Activated naive CD8-positive, alpha-beta T cell (primary cell): ENCODE measurements at regions not wholly inside any gene's neighbourhood (a gene's known extent, or its start where the extent isn't known, plus 50 kb on each side); places are given as distances from the start of the nearest gene placed in this dataset.

ENCODE experiments used
- H3K27ac Mint-ChIP-seq: one replicate; pipeline ENCODE4 v1.8.0; 2021; ENCODE audit warnings: mixed read lengths
- H3K27me3 Mint-ChIP-seq: one replicate; pipeline ENCODE4 v1.8.0; 2021; ENCODE audit warnings: mixed read lengths
- H3K36me3 Mint-ChIP-seq: one replicate; pipeline ENCODE4 v1.8.0; 2021; ENCODE audit warnings: mixed read lengths
- H3K4me1 Mint-ChIP-seq: one replicate; pipeline ENCODE4 v1.8.0; 2021; ENCODE audit warnings: low read depth, mixed read lengths
- H3K4me3 Mint-ChIP-seq: one replicate; pipeline ENCODE4 v1.8.0; 2021; ENCODE audit warnings: mild to moderate bottlenecking, mixed read lengths
- H3K9me3 Mint-ChIP-seq: one replicate; pipeline ENCODE4 v1.8.0; 2021; ENCODE audit warnings: low read depth, mixed read lengths

DNA sequence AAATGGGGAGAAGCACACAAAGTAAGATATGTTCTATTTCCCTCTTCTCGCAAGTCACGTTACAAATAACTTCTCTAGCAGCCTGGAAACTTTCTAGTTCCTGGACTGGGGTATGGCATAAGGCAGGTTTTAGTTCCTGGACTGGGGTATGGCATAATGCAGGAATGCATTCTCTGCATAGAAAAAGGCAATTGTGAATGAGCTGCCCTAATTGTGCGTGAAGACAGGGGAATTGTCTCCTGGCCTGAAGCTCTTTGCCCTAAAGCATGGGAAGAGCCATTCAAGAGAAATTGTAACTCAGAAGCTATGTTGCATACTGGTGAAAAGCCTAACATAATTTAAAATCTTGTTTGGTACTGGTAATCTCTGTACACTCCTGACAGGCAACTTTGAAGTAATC lies 54.3 kb upstream of the CBLB start:
- Mint-ChIP-seq H3K9me3 (peaks cover 17% of the 10 kb centered on the region), H3K27ac (no peak overlapping the region)

DNA sequence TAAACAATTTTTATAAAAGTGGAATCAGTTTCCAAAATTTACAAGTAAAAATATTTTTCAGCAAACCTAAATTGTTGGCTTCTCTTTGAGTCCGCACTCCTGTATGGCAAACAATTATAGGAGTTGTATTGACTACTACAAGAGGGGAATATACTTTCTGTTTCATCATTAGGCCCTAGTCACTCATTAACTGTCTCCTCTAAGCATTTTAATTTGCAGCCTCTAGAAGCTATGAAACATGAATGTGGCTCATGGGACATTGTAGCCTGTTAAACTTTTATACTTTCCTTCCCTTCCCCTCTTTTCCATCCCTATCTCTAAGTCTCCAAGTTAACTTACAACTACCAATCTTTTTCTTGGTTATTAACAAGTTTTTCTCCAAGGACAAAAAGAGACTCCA lies 58.9 kb upstream of the CBLB start:
- H3K27me3 Mint-ChIP-seq: no peaks in the 10 kb centered on the region
- no peaks in the 10 kb centered on the region for H3K4me1 Mint-ChIP-seq
- no peak overlapping the region for H3K4me3 Mint-ChIP-seq
- H3K27ac Mint-ChIP-seq: no peak overlapping the region
- no peaks in the 10 kb centered on the region for H3K9me3 Mint-ChIP-seq
- no peaks in the 10 kb centered on the region for H3K36me3 Mint-ChIP-seq

More for the DNA sequence above, 54.3 kb upstream of the CBLB start:
- Mint-ChIP-seq H3K4me1 (peaks cover 5% of the 10 kb centered on the region), H3K4me3 (no peak overlapping the region), H3K27me3 (no peaks in the 10 kb centered on the region), H3K36me3 (peaks cover 14% of the 10 kb centered on the region)

DNA sequence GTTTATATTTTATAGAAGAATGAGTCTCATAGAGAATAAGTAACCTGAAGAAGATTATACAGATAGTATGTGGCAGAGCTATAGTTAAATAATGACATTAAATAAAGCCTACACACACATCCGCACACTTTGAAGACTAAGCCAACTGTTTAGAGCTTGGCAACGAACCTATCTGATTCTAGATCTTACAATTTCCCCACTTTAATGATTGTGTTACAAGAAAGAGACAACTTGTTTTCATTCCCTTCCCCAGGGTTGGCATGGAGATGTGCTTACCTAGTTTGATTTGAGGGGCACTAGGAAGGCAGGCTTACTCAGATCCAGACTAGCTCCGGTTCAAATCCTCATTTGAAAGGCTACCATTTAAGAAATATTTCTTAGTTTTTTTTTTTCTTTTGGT lies 61.9 kb upstream of the CBLB start:
- no peak overlapping the region for H3K4me3 Mint-ChIP-seq
- no peaks in the 10 kb centered on the region for H3K9me3 Mint-ChIP-seq
- no peak overlapping the region for H3K27ac Mint-ChIP-seq
- H3K36me3 Mint-ChIP-seq: peaks cover 3% of the 10 kb centered on the region
- no peaks in the 10 kb centered on the region for H3K27me3 Mint-ChIP-seq
- no peaks in the 10 kb centered on the region for H3K4me1 Mint-ChIP-seq

DNA sequence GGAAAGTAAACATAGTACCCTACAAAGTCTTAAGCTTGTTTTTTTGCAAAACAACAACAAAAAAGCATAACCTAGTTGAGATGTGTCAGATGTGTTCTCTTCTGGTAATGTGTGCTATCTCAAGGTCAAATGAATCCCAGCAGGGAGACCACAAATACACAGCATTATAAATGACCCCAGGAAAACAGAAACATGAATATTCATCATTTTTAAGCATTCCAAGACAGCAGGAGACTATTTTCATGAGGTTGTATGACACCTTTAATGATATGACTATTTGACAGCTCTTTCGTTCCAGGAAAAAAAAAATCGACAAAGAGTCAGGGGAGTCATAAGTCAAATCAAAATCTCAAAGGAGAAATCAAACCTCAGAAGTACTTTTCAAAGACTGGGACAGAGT lies 62.7 kb upstream of the CBLB start:
- H3K36me3 Mint-ChIP-seq: peaks cover 5% of the 10 kb centered on the region
- peaks cover 7% of the 10 kb centered on the region for H3K9me3 Mint-ChIP-seq

DNA sequence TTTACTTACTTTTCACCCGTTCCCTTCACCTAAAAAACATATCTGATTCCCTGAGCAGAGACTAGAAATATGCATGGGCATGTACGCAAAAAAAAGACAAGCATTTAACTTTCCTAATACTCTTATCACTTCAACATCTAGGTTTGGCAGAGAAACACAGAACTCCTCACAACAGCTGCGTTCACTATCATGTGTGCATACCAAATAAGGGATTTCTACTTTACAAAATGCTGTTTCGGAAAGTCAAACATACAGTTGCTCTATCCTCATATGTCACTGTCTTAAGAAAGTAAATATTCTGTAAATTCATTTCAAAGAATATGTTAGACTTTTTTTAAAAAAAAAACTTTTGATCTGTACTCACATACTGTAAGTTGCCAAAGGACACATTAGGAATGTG lies 65.1 kb upstream of the CBLB start:
- Mint-ChIP-seq H3K27ac (no peak overlapping the region), H3K4me3 (no peak overlapping the region), H3K9me3 (peaks cover 7% of the 10 kb centered on the region), H3K36me3 (peaks cover 5% of the 10 kb centered on the region), H3K27me3 (no peaks in the 10 kb centered on the region), H3K4me1 (peaks cover 2% of the 10 kb centered on the region)

More for the DNA sequence above, 62.7 kb upstream of the CBLB start:
- Mint-ChIP-seq H3K4me1 (no peaks in the 10 kb centered on the region), H3K27me3 (no peaks in the 10 kb centered on the region), H3K27ac (no peak overlapping the region), H3K4me3 (no peak overlapping the region)

DNA sequence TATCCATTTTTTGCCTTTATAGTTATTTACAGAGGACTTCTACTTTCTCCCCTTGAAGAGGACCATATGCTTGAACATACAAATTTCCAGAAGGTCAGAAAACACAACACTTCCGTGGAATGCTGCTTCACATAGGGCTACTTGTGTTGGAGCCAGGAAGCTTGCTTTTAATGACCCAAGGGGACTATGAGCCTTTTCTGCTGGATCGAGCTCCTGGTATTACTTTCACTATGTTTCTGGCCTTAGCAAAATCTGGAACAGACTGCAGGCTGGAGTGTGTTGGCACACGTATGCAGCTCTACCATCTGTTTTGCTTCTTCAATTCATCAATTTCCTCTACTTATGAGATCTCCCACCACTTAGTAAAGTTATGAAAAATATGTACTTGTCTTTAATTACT lies 69.3 kb upstream of the CBLB start:
- Mint-ChIP-seq H3K9me3 (peaks cover 7% of the 10 kb centered on the region), H3K27ac (no peak overlapping the region), H3K4me3 (no peak overlapping the region), H3K4me1 (peaks cover 2% of the 10 kb centered on the region), H3K36me3 (peaks cover 2% of the 10 kb centered on the region), H3K27me3 (no peaks in the 10 kb centered on the region)

DNA sequence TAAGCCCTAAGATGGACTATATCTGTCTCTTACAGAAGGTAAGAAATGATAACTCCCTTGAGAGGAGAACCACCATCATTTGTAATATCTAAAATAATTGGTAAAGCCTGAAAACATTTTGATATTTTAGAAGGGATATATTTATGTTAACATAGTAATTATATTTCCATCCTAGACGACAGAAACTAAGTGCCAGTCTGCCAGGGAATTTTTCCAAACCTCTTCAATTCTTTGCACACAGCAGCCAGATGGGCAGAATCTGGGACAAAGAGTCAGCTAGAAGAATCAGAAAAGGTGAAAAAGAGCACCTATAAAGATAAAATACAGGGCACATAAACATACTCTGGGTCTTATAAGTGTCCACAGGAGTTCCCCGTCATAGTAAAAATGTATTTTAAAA lies 70.0 kb upstream of the CBLB start:
- H3K9me3 Mint-ChIP-seq: peaks cover 7% of the 10 kb centered on the region
- no peaks in the 10 kb centered on the region for H3K27me3 Mint-ChIP-seq
- H3K27ac Mint-ChIP-seq: no peak overlapping the region
- H3K4me1 Mint-ChIP-seq: peaks cover 2% of the 10 kb centered on the region
- H3K4me3 Mint-ChIP-seq: no peak overlapping the region
- H3K36me3 Mint-ChIP-seq: peaks cover 2% of the 10 kb centered on the region

DNA sequence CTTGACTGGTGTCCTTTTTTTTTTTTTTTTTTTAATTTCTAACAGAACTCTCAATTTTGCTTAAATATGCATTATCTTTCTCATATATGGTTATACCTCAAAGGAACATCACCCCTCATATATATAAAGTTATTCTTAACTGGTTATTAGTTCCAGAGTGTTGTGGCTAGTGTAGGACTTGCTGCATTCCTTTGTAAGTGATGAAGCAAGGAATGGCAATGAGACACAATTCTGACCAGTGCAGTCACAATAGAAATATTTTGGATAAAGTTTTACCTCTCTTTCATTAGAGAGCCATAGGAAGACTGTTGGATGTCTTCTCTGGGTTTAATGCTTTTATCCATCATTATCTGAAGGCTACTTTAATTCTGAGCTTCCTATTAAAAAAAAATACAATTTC lies 75.5 kb upstream of the CBLB start:
- H3K27ac Mint-ChIP-seq: no peak overlapping the region

DNA sequence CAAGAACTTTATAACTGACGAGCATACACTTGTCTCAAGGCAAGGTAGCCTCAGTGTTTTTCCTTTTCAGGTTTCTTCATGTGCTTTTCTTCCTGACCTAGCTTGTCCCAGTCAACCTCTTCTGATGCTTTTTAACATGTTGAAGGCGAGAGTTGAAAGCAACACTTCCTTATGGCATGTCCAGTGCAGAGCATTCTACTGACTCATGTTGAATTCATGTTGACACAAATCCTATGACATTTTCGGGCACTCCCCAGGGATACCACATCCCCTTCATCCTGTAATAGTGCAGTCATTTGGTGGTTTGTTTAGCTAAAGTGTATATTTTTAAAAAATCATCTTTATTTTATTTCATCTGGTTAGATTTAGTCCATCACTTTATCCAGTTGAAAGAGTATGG lies 75.9 kb upstream of the CBLB start:
- Mint-ChIP-seq H3K4me3 (no peak overlapping the region), H3K9me3 (no peaks in the 10 kb centered on the region)

More for the DNA sequence above, 75.5 kb upstream of the CBLB start:
- Mint-ChIP-seq H3K9me3 (no peaks in the 10 kb centered on the region), H3K27me3 (no peaks in the 10 kb centered on the region), H3K36me3 (no peaks in the 10 kb centered on the region), H3K4me3 (no peak overlapping the region), H3K4me1 (no peaks in the 10 kb centered on the region)

DNA sequence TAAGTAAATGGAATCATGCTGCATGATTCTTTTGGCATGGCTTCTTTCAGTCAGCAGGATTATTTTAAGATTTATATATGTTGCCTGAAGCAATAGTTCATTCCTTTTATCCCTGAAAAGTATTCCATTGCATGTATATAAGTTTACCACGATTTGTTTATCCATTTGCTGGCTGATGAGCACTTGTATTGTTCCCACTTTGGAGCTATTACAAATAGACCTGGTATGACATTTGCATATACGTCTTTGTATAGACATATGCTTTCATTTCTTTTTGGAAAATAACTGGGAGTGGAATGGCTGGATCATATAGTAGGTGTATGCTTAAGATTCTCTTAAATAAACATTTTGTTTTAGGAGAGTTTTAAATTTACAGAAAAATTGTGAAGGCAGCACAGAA lies 79.3 kb upstream of the CBLB start:
- Mint-ChIP-seq H3K36me3 (no peaks in the 10 kb centered on the region), H3K27me3 (no peaks in the 10 kb centered on the region), H3K9me3 (no peaks in the 10 kb centered on the region), H3K4me1 (no peaks in the 10 kb centered on the region), H3K4me3 (no peak overlapping the region), H3K27ac (no peak overlapping the region)

More for the DNA sequence above, 75.9 kb upstream of the CBLB start:
- Mint-ChIP-seq H3K27ac (no peak overlapping the region), H3K36me3 (no peaks in the 10 kb centered on the region), H3K27me3 (no peaks in the 10 kb centered on the region), H3K4me1 (no peaks in the 10 kb centered on the region)

DNA sequence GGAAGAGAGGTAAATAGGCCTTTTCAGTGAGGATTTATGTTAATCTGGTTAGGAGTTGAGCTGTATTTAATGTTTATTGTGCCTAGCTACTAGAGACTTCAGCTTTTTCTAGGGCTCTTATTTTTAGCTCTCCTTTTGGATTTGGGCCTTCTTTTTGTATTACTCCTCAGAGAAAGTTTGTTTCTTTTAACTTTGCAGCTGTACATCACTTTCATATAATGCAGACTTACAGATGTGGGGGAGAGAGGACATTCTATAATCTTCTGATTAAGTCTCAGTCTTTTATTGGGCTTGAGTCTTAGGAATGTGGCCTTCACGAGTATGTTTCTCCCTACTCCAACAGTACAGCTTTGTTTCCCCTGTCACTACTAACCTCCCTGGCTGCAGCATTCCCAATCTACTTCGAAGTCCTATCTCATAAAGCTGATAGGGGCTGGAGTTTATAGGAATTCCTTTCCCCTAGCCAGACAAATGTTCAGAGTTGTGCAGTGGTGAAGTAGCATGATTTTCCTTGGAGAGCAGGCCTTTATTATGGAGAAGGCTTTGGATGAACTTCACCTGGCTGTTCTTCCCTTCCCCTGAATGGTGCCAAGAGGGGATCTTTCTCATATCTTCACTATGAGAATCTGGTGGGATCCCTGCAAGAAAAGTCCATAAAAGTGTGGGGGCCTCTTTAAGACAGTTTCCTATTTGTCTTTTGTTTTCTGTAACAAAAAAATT lies 82.2 kb upstream of the CBLB start:
- Mint-ChIP-seq H3K36me3 (no peaks in the 10 kb centered on the region), H3K27ac (no peak overlapping the region), H3K27me3 (no peaks in the 10 kb centered on the region), H3K4me3 (no peak overlapping the region), H3K4me1 (peaks cover 4% of the 10 kb centered on the region), H3K9me3 (no peaks in the 10 kb centered on the region)

DNA sequence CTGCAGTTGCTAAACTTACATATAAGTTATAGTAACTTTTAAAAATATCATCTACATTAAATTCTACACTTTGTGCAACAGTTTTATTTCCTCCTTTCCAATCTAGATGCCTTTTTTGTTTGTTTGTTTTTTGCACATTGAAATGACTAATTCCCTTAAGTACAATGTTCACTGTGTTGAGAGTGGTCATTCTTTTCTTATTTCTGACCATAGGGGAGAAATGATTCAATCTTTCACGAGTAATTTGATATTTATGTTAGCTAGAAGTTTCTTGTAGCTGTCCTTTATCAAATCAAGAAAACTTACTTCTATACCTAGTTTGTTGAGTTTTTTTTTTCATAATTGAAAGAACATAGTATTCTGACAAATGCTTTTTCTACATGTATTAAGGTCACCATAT lies 85.0 kb upstream of the CBLB start:
- Mint-ChIP-seq H3K27ac (no peak overlapping the region), H3K9me3 (no peaks in the 10 kb centered on the region), H3K4me3 (no peak overlapping the region), H3K36me3 (no peaks in the 10 kb centered on the region), H3K4me1 (peaks cover 4% of the 10 kb centered on the region), H3K27me3 (no peaks in the 10 kb centered on the region)

DNA sequence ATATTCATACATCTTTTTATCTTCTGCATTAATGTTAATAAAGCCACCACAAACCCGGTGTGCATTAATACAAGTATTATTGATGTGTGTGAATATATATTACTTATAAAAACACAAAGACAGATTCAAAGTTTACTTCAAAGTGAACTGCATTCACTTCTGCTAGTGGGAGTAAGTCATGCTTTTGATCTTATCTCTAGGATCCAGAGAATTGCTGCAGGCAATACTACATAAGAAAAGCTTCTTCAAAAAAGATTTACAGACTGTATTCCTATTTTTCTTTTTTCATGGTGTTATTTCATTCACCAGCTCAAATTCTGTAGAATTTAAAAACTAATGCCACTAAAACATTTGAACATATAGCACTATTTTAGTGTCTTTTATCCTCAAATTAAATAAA lies 87.5 kb upstream of the CBLB start:
- H3K36me3 Mint-ChIP-seq: no peaks in the 10 kb centered on the region
- H3K27me3 Mint-ChIP-seq: no peaks in the 10 kb centered on the region
- no peak overlapping the region for H3K27ac Mint-ChIP-seq
- no peak overlapping the region for H3K4me3 Mint-ChIP-seq
- H3K9me3 Mint-ChIP-seq: no peaks in the 10 kb centered on the region
- peaks cover 4% of the 10 kb centered on the region for H3K4me1 Mint-ChIP-seq

DNA sequence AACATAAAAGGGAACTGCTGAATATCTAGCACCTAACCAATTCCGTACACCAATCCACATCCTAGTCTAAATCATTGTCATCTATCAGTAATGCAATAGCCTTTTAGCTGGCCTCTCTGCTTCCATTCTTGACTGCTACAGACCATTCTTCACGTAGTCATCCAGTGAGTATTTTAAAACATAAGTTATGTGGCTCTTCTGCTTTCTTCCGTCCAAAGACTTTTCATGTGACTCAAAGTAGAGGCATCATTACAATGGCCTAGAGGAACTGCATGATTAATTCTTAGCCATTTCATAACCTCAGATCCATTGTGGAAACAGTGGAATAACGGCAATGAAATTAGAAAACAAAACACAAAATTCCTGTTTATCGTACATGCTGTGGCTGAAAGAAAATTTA lies 88.9 kb upstream of the CBLB start:
- Mint-ChIP-seq H3K27me3 (no peaks in the 10 kb centered on the region), H3K4me3 (no peak overlapping the region), H3K4me1 (peaks cover 4% of the 10 kb centered on the region), H3K36me3 (no peaks in the 10 kb centered on the region), H3K9me3 (no peaks in the 10 kb centered on the region), H3K27ac (no peak overlapping the region)

DNA sequence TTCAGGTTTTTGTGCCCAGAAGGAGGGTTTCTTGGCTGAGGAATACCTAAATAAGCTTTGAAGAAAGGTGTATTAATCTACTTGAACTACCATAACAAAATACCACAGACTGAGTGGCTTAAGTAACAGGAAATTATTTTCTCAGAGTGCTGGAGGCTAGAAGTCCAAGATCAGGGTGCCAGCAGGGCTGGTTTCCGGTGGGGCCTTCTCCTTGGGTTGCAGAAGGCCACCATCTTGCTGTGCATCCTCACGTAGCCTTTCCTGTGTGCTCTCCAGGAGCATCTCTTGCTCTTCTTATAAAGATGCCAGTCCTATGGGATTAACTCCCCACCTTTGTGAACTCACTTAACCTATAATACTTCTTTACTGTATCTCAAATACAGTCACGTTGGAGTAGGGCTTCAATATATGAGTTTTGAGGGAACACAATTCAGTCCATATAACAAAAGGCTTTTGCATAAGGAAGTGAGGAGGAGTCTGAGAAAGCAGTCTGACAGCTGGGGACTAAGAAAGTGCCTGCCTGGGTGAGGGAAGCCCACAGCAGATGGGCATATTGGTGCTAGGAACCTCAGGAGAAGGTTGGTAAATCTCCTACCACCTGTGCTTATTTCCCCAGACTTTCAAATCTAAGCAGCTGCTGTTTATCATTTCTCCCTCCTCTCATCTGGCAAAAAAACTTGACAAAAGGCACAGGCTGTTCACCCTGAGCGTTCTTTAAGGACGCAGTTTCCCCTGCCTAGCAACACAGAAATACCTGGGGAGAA lies 89.6 kb upstream of the CBLB start:
- Mint-ChIP-seq H3K4me3 (no peak overlapping the region), H3K27ac (no peak overlapping the region), H3K9me3 (no peaks in the 10 kb centered on the region), H3K27me3 (no peaks in the 10 kb centered on the region), H3K36me3 (no peaks in the 10 kb centered on the region), H3K4me1 (peaks cover 4% of the 10 kb centered on the region)

DNA sequence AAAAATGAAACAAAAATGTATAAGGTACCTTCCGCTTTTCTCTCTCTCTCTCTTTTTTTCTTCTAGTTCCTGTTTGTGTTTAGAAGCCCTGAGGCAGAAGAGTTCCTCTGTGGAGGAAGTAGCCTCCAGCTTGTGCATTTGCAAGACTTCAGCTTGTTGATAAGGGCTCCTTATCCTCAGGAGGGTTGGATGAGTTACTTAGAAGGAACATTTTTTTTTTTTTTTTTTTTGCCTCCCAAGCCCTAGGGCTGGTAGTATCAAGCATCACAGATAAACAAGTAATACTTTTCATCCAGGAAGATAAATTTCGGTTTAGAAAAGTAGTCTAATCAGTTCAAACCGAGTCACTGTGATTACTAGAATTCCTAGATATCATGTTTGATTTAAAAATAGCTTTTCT lies 91.0 kb upstream of the CBLB start:
- H3K27ac Mint-ChIP-seq: no peak overlapping the region
- H3K4me1 Mint-ChIP-seq: peaks cover 3% of the 10 kb centered on the region
- no peaks in the 10 kb centered on the region for H3K9me3 Mint-ChIP-seq
- no peak overlapping the region for H3K4me3 Mint-ChIP-seq
- no peaks in the 10 kb centered on the region for H3K27me3 Mint-ChIP-seq
- no peaks in the 10 kb centered on the region for H3K36me3 Mint-ChIP-seq
